DMS 273 (cell line): ENCODE measurements at regions not wholly inside any gene's neighbourhood (a gene's known extent, or its start where the extent isn't known, plus 50 kb on each side); places are given as distances from the start of the nearest gene placed in this dataset.
"Not testable (repeated sequence)": the region's sequence is repeated elsewhere in the genome, so short reads cannot be mapped to it uniquely, and the experiment has no call there.

Experiments
- DNase-seq: peaks from one replicate; lab custom pipeline; 2025; ENCODE audit not compliant: unreplicated experiment; lab: John Stamatoyannopoulos, UW

- DNase-seq = no peak
These were observed 57.4 kb downstream of the ZNF648 start for GRCh38 chr1:182003953-182004586.

GRCh38 chr1:182003025-182003725 lies 58.3 kb downstream of the ZNF648 start:
- DNase-seq = no peak

GRCh38 chr1:182002570-182002969 lies 58.9 kb downstream of the ZNF648 start:
- DNase-seq = no peak

GRCh38 chr1:181998858-181999257 lies 62.7 kb downstream of the ZNF648 start:
- DNase-seq = no peak

GRCh38 chr1:181992072-181992471 lies 69.4 kb downstream of the ZNF648 start:
- DNase-seq = no peak

GRCh38 chr1:181990728-181991127 lies 70.8 kb downstream of the ZNF648 start:
- DNase-seq = no peak

- DNase-seq = no peak
These were observed 72.1 kb downstream of the ZNF648 start for GRCh38 chr1:181989261-181989920.

- no peak for DNase-seq
These were observed 73.5 kb downstream of the ZNF648 start for GRCh38 chr1:181987996-181988395.

GRCh38 chr1:181987334-181987895 lies 74.1 kb downstream of the ZNF648 start:
- DNase-seq = no peak

- DNase-seq = no peak
These were observed 74.6 kb downstream of the ZNF648 start for GRCh38 chr1:181986907-181987305.

- DNase-seq = no peak
These were observed 75.3 kb downstream of the ZNF648 start for GRCh38 chr1:181985936-181986906.

GRCh38 chr1:181985281-181985680 lies 76.2 kb downstream of the ZNF648 start:
- no peak for DNase-seq

GRCh38 chr1:181984006-181984405 lies 77.5 kb downstream of the ZNF648 start:
- no peak for DNase-seq

GRCh38 chr1:181981821-181982220 lies 79.7 kb downstream of the ZNF648 start:
- no peak for DNase-seq

- no peak for DNase-seq
These were observed 89.3 kb downstream of the ZNF648 start for GRCh38 chr1:181972256-181972655.

- no peak for DNase-seq
These were observed 90.1 kb downstream of the ZNF648 start for GRCh38 chr1:181971424-181971823.

GRCh38 chr1:181969902-181970301 lies 91.6 kb downstream of the ZNF648 start:
- DNase-seq = no peak

- DNase-seq = not testable (repeated sequence)
These were observed 106.8 kb downstream of the ZNF648 start for GRCh38 chr1:181954696-181955095.

- not testable (repeated sequence) for DNase-seq
These were observed 107.3 kb downstream of the ZNF648 start for GRCh38 chr1:181954178-181954577.

- DNase-seq = no peak
These were observed 107.9 kb downstream of the ZNF648 start for GRCh38 chr1:181953596-181953995.

GRCh38 chr1:181951213-181951612 lies 110.3 kb downstream of the ZNF648 start:
- DNase-seq = no peak
